GM20431 (cell line): ENCODE measurements at regions not wholly inside any gene's neighbourhood (a gene's known extent, or its start where the extent isn't known, plus 50 kb on each side); places are given as distances from the start of the nearest gene placed in this dataset.

Experiments
- in situ Hi-C: fragments of 300-500 bp; cut with MseI, MboI; formaldehyde crosslinking; loops from one replicate; pipeline ENCODE4 v1.15.0; 2020; ENCODE audit warnings: low sequenced_read_pairs; ENCODE audit not compliant: unreplicated experiment

DNA sequence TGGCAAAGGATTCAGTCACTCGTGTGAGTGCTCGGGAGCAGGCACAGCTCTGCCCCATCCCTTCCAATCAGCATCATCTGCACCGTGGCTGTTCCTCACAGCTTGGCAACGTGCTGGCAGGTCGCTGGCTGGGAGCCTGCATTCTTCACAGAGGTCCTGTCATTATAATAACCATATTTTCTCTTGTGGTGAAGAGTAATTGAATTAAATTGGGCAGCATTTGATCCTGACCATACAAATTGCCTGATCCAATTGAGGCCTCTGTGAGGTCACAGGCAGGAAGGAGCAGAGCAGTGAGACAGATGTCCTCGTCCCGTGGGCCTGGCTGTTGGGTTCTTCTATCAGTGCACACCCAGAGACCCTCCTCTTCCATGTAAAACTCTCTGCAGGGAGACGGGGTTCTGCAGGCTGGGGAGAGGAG is 407.8 kb downstream of the COG6 start:
- in situ Hi-C loops = no loop called here

DNA sequence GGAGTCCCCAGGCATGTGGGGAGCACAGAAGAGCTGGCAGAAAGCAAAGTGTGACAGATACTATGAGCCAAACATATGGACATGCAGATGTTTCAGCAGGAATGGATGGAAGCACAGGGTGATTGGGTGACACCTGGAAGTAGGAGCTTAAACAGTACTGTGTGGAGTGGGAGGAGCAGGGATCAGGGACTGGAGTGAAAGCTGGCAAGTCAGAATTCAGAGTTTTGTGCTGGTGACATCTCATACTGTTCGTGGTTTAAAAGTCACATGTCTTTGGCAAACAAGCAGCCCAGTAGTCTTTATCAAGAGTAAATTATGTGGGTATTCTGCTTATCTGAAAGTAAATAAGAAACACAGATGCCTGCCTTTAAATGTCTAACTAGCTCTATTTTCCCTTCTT is 408.2 kb downstream of the COG6 start:
- in situ Hi-C loops = no loop called here

DNA sequence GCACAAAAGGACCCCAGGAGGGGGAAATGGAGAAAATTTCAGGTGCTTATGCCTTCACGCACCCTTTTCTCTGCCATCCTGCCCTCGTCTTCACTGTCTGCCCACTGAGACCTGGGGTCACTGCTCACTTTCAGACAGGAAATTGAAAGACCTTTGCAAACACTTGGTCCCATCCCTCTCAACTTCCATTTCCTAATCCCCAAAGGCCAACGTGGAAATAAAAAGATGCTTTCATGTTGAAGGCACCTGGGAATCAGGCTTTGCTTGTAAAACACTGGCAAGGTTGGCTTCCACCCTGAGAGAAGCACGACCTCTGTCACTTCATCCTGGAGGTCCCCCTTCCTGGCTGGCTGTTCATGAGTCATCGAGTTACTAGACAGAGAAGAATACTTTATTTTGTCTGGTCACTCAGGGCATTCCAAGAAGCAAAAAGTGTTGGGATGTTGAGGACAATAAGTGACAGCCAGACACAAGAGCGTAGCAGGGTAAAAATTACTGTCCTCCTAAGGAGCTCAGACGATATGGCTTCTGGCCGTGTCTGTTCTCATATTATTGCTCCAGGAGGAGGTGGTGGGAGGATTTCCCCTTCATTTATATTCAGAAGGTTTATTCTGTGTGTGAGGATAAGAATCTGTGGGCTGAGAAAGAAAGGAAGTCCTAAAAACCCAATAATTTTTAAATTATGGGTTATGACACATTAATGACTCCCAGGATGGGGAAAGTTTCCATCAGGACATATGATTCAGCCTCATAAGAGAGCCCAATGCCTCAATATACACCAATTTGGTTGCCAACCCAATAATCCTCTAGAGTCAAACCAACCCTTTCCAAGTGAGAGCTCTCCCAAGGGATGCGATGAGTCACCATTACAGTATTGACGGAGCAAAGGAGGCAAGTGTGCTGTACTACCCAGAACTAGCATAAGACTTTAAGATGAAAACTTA is 409.0 kb downstream of the COG6 start:
- in situ Hi-C loops = no loop called here

DNA sequence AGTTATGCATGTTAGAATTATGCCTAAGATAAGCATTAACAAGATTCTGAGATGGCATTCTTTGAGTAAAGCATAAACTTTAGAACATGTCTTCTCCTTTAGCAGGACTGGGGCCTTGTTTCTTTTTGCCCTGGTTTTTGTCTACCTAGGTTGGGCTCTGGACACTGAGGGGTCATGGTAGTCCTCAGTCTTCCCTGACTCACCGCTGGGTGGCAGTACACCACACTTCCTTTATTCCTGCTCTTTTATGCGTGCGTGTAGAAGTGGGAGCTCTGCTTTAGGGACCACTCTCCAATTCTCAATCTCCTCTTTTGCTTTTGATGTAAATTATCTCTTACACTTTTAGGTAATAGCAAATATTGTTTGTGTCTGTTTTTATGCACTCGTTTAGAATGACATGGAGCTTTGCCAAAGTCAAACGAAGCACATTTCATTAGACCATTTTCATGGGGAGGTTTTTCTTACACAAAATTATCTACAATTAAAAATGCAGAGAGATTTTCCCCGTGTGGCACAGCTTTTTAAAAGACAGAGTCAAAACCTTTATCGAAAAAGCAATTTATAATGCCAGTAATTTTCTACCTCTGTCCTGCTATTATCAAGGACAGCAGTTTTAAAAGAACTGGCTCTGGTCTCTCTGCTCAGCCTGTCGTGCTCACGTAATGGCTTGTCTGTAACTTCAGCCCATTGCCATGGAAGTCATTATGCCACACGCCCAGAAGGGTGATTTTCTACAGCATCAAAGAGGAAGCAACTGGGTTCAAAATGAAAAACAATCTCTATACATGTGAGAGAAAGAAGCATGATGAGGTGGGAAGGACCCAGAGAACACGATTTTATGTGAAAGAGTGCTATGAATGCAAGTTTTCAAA is 413.9 kb downstream of the COG6 start:
- in situ Hi-C loops = loop anchor here (10.0 kb wide), 1 partner anchor 615 kb away; no protein-coding TSS in a partner anchor

DNA sequence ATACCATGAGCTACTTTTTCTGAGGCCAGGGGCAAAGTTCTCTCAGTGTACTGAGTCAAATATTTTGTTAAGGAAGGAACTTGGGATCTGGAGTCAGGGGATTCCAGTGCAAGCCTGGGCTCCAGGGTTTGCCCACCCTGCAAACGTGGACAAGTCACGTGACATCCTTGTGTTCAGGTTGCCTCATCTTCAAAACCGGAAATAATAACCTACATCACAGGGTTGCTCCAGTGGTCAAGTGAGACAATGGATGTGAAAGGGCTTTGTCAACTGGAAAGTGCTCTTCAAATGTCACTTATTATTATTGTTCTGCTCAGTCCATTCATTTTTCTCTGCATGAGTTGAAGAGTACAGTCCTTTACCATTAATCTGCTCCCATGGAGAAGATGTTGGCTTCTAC is 414.9 kb downstream of the COG6 start:
- in situ Hi-C loops = loop anchor here (10.0 kb wide), 1 partner anchor 614 kb away; no protein-coding TSS in a partner anchor

DNA sequence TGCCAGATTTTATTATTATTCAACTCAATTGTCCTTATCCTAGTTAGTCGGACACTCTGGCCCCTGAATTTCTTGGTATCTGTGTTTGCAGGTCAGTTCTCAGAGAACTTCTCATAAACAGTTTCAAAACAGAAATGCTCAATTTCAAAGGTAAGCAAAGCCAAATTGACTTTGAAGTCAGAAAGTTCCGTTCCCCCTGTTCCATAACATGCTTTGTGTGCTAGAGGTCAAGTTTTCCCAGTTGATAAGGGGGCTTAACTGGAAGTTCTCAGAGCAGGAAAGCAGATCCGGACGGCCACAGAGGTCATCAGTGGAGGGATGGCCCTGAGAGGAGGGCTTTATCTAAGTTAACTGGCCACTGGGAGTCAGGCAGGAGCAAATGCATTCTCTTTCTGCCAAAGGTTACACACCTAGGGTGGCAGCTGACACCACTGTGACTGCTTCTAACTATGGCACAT is 417.2 kb downstream of the COG6 start:
- in situ Hi-C loops = loop anchor here (10.0 kb wide), 1 partner anchor 612 kb away; no protein-coding TSS in a partner anchor

DNA sequence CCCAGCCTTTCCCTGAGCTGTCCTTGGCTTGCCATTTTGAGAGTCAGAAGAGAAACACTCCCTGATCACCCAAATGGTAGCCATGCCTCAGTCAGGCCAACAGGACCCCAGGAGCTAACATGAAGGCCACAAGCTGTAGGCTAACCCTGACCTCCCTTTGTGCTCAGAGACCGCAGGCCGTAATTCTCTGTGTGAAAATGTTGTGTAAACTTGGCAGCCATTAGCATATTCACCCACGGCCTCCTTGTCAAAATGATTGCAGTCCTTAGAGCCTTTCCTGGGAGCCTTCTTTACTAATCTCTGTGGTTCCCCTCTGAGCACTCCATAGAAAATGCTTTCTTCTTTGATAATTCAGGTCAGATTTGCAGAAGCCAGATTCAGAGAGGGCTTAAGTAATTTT is 418.9 kb downstream of the COG6 start:
- in situ Hi-C loops = loop anchor here (10.0 kb wide), 1 partner anchor 610 kb away; no protein-coding TSS in a partner anchor

DNA sequence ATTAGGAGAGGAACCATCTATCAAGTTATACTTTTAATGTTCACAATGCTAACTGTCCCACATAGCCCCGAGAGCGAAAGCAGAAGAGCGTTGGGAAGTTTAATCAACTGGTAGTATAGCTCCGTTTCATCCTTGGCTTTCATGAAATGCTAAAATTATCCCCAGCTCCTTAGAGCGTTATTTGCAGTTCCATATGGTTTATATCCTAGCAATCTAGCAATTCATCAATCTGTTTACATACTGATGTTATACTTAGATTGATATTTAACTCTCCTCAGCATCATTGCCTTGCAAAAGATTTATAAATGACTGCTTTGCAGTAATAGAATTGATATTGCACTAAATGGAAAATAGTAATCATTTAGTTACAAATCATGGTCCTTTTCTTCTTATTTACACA is 419.8 kb downstream of the COG6 start:
- in situ Hi-C loops = loop anchor here (10.0 kb wide), 1 partner anchor 610 kb away; no protein-coding TSS in a partner anchor

DNA sequence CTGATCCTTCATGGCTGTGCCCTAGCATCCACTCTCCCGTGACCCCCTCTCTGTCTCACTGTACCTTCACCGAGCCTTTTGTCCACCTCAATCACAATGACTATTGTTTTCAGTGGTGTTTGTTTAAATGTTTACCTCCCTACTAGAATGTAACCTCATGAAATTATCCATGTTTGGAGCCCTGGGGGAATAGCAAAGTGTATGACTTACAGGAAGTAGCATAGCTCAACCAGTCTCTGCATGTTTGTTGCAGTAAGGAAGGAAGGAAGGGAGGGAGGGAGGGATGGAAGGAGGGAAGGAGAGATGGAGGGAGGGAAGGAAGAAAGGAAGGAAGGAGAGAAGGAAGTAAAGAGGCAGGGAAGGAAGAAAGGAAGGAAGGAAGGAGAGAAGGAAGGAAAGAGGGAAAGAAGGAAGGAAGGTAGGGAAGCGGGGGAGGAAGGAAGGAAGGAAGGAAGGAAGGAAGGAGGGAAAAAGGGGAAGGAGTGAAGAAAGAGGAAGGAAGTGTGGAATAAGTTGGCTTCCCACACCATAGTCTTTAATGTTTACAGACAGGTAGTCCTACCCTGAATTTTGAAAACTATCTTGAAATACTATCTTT is 421.4 kb downstream of the COG6 start:
- in situ Hi-C loops = loop anchor here (10.0 kb wide), 1 partner anchor 608 kb away; no protein-coding TSS in a partner anchor

DNA sequence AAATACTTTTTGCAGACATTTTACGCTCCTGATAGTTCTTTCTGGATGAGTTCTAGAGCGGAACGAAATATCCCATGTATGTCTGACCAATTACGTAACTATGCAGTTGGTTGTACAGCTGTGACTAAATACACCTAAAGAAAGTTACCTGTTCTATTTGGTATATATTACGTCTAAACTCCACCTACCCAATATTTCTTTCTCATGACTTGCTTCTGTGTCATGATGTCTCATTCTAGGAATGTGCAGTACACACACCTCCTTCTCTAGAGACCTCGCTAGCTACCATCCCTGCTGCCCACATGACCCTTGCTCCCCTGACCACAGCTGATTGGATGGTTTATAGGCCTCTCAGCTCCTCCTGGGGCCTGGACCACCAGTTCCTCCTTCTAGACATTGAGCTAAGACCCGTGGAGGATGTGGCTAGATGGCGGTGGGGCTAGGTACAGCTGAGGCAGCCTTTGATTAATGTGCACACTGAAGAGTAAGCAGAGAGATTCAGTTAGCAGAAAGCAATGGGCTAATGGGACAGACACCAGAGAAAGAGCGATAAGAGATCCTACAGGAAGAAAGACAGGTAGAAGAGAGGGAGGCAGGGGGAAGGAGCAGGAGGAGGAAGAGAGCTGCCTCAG is 422.1 kb downstream of the COG6 start:
- in situ Hi-C loops = loop anchor here (10.0 kb wide), 1 partner anchor 607 kb away; no protein-coding TSS in a partner anchor

DNA sequence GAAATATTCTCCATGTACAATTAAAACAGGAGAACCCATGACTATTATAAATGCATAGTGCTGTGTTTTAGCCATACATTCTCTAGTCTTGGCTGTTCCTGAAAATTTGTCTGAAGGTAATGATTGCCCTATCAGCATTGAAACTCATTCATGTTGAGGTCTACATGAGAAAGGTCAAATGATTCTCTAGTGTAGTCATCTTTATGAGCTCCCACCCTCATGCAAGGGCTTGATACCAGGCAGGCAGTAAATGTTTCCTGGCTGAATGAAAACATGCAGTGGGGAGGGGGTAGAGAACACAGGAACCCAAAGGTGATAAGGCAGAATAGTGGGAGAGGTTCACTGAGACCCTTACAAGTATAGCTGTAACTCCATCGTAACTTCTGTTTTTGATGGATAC is 424.3 kb downstream of the COG6 start:
- in situ Hi-C loops = loop anchor here (10.0 kb wide), 1 partner anchor 605 kb away; no protein-coding TSS in a partner anchor

DNA sequence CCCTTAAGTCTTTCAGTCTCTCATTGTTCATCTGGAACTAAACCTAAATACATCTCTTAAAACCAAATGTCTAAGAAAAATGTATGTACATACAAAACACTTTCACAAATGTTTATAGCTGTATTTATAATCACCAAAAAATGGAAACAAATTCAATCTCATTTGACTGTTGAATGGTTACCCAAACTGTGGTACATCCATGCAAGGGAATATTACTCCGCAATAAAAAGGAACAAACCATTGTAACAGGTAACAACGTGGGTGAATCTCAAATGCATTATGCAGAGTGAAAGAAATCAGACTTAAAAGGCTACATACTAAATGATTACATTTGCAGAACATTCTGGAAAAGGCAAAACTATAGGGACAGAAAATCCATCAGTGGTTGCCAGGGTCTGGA is 425.2 kb downstream of the COG6 start:
- in situ Hi-C loops = no loop called here

DNA sequence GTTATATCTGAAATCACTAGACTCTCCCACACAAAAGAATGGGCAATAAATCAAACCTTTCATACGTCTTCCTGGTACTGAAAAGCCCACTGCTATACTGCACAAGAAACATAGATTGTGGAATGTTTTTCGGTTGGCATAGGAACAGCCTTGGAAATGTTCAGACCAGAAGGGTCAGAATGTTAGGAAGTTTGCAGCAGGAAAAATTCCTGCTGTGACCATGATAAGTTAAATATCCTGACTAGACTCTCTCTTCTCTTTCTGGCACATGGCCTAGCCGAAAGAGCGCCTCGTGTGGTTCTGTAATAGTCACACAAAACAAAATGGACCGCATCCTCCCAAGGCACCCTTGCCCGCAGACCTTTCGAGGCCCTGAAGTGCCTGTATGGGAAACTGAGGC is 427.2 kb downstream of the COG6 start:
- in situ Hi-C loops = no loop called here

DNA sequence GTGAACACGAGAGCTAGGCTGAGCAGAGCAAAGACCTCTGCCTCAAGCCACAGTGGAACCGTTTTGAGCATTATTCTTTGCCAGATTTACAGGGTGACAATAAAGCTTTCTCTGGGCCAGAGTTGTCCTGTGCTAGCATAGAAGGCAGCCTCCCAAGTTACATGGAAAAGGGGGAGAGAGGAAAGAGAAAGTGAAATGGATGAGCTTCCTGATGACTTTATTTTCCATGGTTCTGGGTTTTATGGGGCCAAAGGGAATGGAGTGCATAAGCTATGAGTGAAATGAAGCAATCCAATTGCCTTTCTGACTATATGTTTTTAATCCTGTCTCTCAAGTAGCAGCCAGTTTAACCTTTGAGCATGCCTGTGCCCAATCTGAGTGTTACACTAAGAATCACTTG is 428.4 kb downstream of the COG6 start:
- in situ Hi-C loops = no loop called here

DNA sequence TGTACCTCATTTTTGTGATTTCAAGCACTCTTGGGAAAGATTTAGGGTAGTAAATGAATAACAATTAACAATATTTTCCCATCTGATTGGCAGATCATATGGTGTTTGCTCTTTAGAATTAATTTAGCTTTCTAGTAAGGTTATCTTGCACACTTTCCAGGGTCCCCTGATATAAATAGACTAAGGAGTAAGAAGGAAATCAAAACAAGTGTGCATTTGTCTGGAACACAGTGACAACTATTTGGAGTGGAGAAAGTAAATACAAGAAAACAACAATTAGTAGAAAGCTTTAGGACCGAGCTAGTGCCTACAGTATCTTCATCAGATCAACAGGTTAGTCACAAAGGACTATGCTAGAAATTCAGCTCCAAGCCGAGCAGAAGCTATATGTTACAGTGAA is 429.5 kb downstream of the COG6 start:
- in situ Hi-C loops = no loop called here

DNA sequence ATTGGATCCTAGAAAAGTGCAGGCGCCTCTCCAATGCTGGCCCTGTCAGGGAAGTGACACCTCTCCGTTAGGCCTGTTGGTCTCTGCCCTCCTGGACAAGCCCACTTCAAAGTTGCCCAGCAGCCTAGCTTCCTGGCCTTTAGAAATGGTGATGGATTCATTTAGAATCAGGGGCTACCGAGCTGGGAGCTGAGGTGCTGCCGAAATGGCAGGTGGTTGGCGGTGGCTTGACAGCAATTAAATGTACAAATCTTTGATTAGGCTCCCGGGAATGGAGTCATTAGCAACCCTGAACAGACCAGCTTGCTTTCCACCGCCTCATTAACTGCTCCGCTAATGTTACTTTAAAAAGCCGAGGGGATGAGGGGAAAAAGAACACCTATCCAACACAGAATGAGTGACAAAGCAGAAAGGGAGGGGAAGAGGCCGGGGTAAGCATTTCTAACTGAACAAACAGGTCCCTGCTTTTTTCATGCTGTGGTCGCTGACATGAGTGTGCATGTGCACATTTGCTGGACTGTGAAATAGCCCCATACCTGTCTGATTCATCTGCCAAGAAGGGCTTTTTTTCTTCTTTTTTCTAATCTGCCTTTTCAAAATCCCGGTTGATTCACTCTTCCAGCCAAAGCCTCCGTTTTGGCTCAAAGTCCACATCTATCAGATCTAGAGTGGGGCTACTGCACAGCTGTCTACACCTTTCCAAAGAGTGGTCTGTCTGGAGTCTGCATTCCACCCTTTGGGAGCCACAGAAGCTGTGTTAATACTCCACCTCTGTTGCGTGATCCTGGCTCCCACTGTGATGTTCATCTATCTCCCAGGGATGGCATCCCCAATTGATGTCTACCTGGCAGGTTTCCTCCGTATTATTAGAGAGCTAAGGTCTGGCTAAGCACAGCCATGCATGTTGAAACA is 431.9 kb downstream of the COG6 start:
- in situ Hi-C loops = no loop called here

DNA sequence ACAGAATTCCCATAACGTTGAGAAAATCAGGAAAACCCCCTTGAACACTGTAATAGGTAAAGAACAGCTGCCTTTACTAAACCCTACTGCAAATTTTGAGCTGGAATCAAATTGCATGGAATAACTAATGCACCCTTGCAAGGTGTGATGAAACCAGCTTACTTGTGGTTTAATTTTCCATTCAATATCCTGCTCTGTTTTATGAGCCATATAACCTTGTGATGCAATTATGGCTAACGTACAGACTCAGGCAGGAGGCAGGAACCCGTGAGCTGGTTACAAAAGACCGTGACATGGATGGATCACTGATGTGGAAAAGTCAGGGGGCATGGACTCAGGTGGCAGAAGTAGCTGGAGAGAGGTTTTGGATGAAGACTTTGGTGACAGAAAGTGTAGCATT is 438.6 kb downstream of the COG6 start:
- in situ Hi-C loops = no loop called here

DNA sequence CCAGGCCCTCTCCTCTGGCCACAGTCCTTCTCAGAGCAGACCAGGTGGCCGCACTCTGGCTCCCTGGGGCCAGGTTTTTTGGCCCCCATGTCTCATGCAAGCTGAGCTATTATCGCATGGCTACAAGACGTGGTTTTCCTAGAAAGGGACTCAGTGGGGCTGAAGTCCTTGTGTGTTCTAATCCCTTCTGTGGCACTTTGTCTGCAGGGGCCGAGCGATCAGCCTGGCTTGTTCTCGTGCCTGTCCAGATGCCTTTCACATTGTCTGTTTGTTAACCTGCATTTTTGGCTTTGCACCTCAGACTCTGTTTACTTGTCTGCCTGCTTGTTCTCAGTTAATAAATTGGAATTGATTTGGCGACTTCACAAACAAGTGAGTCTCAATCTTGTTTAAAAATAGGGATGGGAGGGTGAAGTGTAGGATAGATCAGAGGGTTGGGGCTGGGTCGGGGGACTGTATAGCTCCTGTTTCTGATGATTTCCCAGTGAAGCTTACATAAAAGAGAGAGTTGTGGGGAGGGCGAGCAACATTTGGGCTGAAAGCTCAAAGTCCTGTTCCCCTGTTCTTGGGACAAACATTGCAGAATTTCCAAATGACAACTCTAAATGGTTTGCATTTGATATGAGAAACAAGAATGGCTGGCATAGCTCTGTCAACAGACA is 440.4 kb downstream of the COG6 start:
- in situ Hi-C loops = no loop called here
